ENCODE measurements at regions not wholly inside any gene's neighbourhood (a gene's known extent, or its start where the extent isn't known, plus 50 kb on each side); places are given as distances from the start of the nearest gene placed in this dataset.

- H3K4me2 ChIP-seq (ENCODE audit: control insufficient read depth, insufficient read depth), result no peak overlapping the region
- intact Hi-C loops (cut with micrococcal nuclease; ENCODE audit: unreplicated experiment), result no loop called here
- no peak for FAIRE-seq
- DNase-seq (ENCODE audit: low read depth, low spot score), result no peak
- no peak for ATAC-seq
- ChIA-PET CTCF (no interaction called here), RAD21 (ENCODE audit: unreplicated experiment) (no interaction called here), SMC1A (ENCODE audit: uncharacterized antibody, unreplicated experiment) (no interaction called here), POLR2A (no interaction called here)
- TF ChIP-seq SPI1 (IDR thresholded peaks at IDR 0.05; ENCODE audit: borderline replicate concordance, insufficient read depth, low read depth, low read length) (peak; percentile 5; the same call in 1 of the 2 replicates), HCFC1 (IDR thresholded peaks at IDR 0.05; ENCODE audit: low read length) (no peak), TBL1XR1 (IDR thresholded peaks at IDR 0.05; ENCODE audit: low read depth, low read length) (no peak)
- H3K9ac ChIP-seq (ENCODE audit: control insufficient read depth, insufficient read depth, low read length), result no peak overlapping the region
- no peaks in the 10 kb centered on the region for H3K4me1 ChIP-seq (ENCODE audit: control insufficient read depth, insufficient read depth, low read length)
- H3K27ac ChIP-seq (ENCODE audit: control insufficient read depth, insufficient read depth), result no peak overlapping the region
- H3K9me3 ChIP-seq (replicated peaks; ENCODE audit: control insufficient read depth, insufficient read depth, low read length), result no peaks in the 10 kb centered on the region
- no peak overlapping the region for H3K4me3 ChIP-seq
- in situ Hi-C loops (cut with MboI), result no loop called here
- no peaks in the 10 kb centered on the region for H4K20me1 ChIP-seq (ENCODE audit: control insufficient read depth, insufficient read depth)
- BruUV-seq (replicated peaks), result no TSS peak
- H3K79me2 ChIP-seq (ENCODE audit: control insufficient read depth, insufficient read depth, low read length), result no peaks in the 10 kb centered on the region
- H3K36me3 ChIP-seq (ENCODE audit: control insufficient read depth in 2 of 2, insufficient read depth in 2 of 2, low read length in 1 of 2), result no peaks in the 10 kb centered on the region
- H2AFZ ChIP-seq (ENCODE audit: control insufficient read depth, low read depth, low read length), result no peak overlapping the region
- no peaks in the 10 kb centered on the region for H3K27me3 ChIP-seq (replicated peaks in 1 of 2; ENCODE audit: control insufficient read depth in 2 of 2, insufficient read depth in 2 of 2, low read length in 1 of 2)
- 58% methylated on average over 5 of the region's 5 CpGs for WGBS (ENCODE audit: insufficient coverage, insufficient replicate concordance, low lambda C conversion rate, missing lambda C conversion rate)
Measured at GRCh38 chr10:42924484-42924883, 141.9 kb downstream of the BMS1 start.

GRCh38 chr10:42926843-42927242, 144.2 kb downstream of the BMS1 start:
- CTCF ChIA-PET, result no interaction called here
- intact Hi-C loops (cut with micrococcal nuclease; ENCODE audit: unreplicated experiment), result no loop called here
- TF ChIP-seq EGR1 (IDR thresholded peaks at IDR 0.05; ENCODE audit: borderline replicate concordance in 1 of 2, low read depth in 2 of 2, low read length in 2 of 2) (no peak), EED (IDR thresholded peaks at IDR 0.05; ENCODE audit: low read depth) (no peak), WRNIP1 (IDR thresholded peaks at IDR 0.05; ENCODE audit: borderline replicate concordance, low read depth, low read length) (no peak), SRF (IDR thresholded peaks at IDR 0.05; ENCODE audit: low read depth in 2 of 2, low read length in 2 of 2) (no peak), ELK1 (IDR thresholded peaks at IDR 0.05; ENCODE audit: low read depth, low read length) (no peak), ZBTB33 (IDR thresholded peaks at IDR 0.05) (no peak), MYB (IDR thresholded peaks at IDR 0.05; ENCODE audit: borderline replicate concordance, low read depth, low read length) (no peak), ATF7 (IDR thresholded peaks at IDR 0.05; ENCODE audit: low read depth) (no peak)
- no peak overlapping the region for H2AFZ ChIP-seq (ENCODE audit: control insufficient read depth, low read depth, low read length)
- no peaks in the 10 kb centered on the region for H3K79me2 ChIP-seq (ENCODE audit: control insufficient read depth, insufficient read depth, low read length)
- H3K4me2 ChIP-seq (ENCODE audit: control insufficient read depth, insufficient read depth), result no peak overlapping the region
- SMC1A ChIA-PET (ENCODE audit: uncharacterized antibody, unreplicated experiment), result no interaction called here
- no peak overlapping the region for H3K9ac ChIP-seq (ENCODE audit: control insufficient read depth, insufficient read depth, low read length)
- DNase-seq (ENCODE audit: low read depth, low spot score) (no peak), FAIRE-seq (no peak), ATAC-seq (no peak)
- POLR2A ChIA-PET, result no interaction called here
- no peaks in the 10 kb centered on the region for H3K9me3 ChIP-seq (replicated peaks; ENCODE audit: control insufficient read depth, insufficient read depth, low read length)
- in situ Hi-C loops (cut with MboI), result no loop called here
- no peaks in the 10 kb centered on the region for H3K4me1 ChIP-seq (ENCODE audit: control insufficient read depth, insufficient read depth, low read length)
- WGBS (ENCODE audit: insufficient coverage, insufficient replicate concordance, low lambda C conversion rate, missing lambda C conversion rate), result 12% methylated on average over 6 of the region's 6 CpGs
- H4K20me1 ChIP-seq (ENCODE audit: control insufficient read depth, insufficient read depth), result no peaks in the 10 kb centered on the region
- H3K4me3 ChIP-seq, result no peak overlapping the region
- BruUV-seq (replicated peaks), result no TSS peak
- H3K36me3 ChIP-seq (ENCODE audit: control insufficient read depth in 2 of 2, insufficient read depth in 2 of 2, low read length in 1 of 2), result no peaks in the 10 kb centered on the region
- RAD21 ChIA-PET (ENCODE audit: unreplicated experiment), result no interaction called here
- no peak overlapping the region for H3K27ac ChIP-seq (ENCODE audit: control insufficient read depth, insufficient read depth)
- no peaks in the 10 kb centered on the region; a peak in 2 of 4 replicates for H3K27me3 ChIP-seq (replicated peaks in 1 of 2; ENCODE audit: control insufficient read depth in 2 of 2, insufficient read depth in 2 of 2, low read length in 1 of 2)

Measured in GM12878 (cell line).